ENCODE measurements at regions not wholly inside any gene's neighbourhood (a gene's known extent, or its start where the extent isn't known, plus 50 kb on each side); places are given as distances from the start of the nearest gene placed in this dataset.
"Not testable (repeated sequence)": the region's sequence is repeated elsewhere in the genome, so short reads cannot be mapped to it uniquely, and the experiment has no call there.

DNA sequence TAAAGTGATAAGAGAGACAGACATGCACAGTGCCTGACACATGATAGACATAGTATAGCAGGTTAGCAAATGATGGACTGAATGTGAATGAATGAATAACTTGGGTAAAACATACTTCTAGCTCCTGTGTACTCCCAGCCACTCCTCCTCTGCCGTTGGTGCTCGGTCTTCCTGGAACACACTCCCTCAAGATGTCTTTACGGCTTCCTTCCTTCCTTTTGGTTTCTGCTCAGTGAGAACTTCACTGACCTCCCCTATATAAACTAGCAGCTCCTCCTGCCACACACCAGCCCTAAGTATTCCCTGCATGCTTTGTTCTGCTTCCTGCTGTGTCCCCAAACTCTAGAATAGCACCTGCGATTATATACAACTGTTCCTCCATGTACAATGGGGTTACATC is 50.2 kb downstream of the RAD54L2 start:
- H3K27ac ChIP-seq (ENCODE audit: low read length), result no peak overlapping the region
- no peaks in the 10 kb centered on the region for H3K4me1 ChIP-seq (ENCODE audit: control insufficient read depth, insufficient read depth, low read length)
- no peaks in the 10 kb centered on the region for H3K27me3 ChIP-seq (ENCODE audit: control insufficient read depth, insufficient read depth, low read length)
- no peak overlapping the region for H3K4me3 ChIP-seq (ENCODE audit: low read length)
- WGBS (ENCODE audit: insufficient coverage), result 66% methylated on average over 3 of the region's 4 CpGs
- DNase-seq, result peak; percentile 5
- H3K9me3 ChIP-seq (replicated peaks; ENCODE audit: control insufficient read depth, low read depth, low read length), result no peaks in the 10 kb centered on the region
- H3K36me3 ChIP-seq (ENCODE audit: control insufficient read depth, insufficient read depth, low read length), result peaks cover 10% of the 10 kb centered on the region

- no peak overlapping the region for H3K27ac ChIP-seq (ENCODE audit: low read length)
- 74% methylated on average over 3 of the region's 5 CpGs for WGBS (ENCODE audit: insufficient coverage)
- no peaks in the 10 kb centered on the region for H3K4me1 ChIP-seq (ENCODE audit: control insufficient read depth, insufficient read depth, low read length)
- no peak overlapping the region for H3K4me3 ChIP-seq (ENCODE audit: low read length)
- H3K27me3 ChIP-seq (ENCODE audit: control insufficient read depth, insufficient read depth, low read length), result no peaks in the 10 kb centered on the region
- no peak for DNase-seq
- peaks cover 10% of the 10 kb centered on the region for H3K36me3 ChIP-seq (ENCODE audit: control insufficient read depth, insufficient read depth, low read length)
- H3K9me3 ChIP-seq (replicated peaks; ENCODE audit: control insufficient read depth, low read depth, low read length), result no peaks in the 10 kb centered on the region
Measured at GRCh38 chr3:51591231-51591630, 52.7 kb downstream of the RAD54L2 start.

GRCh38 chr3:51593697-51594096 is 55.2 kb downstream of the RAD54L2 start:
- Histone ChIP-seq H3K4me1 (ENCODE audit: control insufficient read depth, insufficient read depth, low read length) (no peaks in the 10 kb centered on the region), H3K36me3 (ENCODE audit: control insufficient read depth, insufficient read depth, low read length) (peaks cover 10% of the 10 kb centered on the region), H3K27me3 (ENCODE audit: control insufficient read depth, insufficient read depth, low read length) (no peaks in the 10 kb centered on the region), H3K9me3 (replicated peaks; ENCODE audit: control insufficient read depth, low read depth, low read length) (no peaks in the 10 kb centered on the region), H3K27ac (ENCODE audit: low read length) (no peak overlapping the region), H3K4me3 (ENCODE audit: low read length) (no peak overlapping the region)
- no peak for DNase-seq
- WGBS (ENCODE audit: insufficient coverage), result no CpG with 5 or more reads among the region's 4 CpGs

- 93% methylated on average over 6 of the region's 8 CpGs for WGBS (ENCODE audit: insufficient coverage)
- H3K4me3 ChIP-seq (ENCODE audit: low read length); H3K36me3 ChIP-seq (ENCODE audit: control insufficient read depth, insufficient read depth, low read length); DNase-seq; H3K9me3 ChIP-seq (replicated peaks; ENCODE audit: control insufficient read depth, low read depth, low read length); H3K27ac ChIP-seq (ENCODE audit: low read length); H3K4me1 ChIP-seq (ENCODE audit: control insufficient read depth, insufficient read depth, low read length); H3K27me3 ChIP-seq (ENCODE audit: control insufficient read depth, insufficient read depth, low read length): not testable (repeated sequence)
Measured at GRCh38 chr3:51599638-51600037, 61.1 kb downstream of the RAD54L2 start.

DNA sequence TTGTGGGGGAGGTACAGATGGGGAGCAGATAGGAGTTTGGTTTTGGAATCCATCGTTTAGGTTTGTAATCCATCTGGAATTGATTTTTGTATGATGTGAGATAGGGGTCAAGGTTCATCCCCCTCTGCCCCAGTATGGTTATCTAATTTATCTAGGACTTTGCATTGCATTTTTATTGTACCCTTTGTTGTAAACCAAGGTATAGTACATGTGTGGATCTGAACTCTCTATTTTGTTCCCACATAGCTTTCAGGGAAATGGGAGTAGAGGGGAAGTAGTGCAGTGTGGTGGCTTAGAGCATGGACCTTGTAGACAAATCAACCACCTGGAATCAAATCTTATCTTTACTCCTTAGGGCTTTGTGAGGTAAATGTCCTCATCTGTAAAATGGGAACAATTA is 65.7 kb downstream of the RAD54L2 start:
- WGBS (ENCODE audit: insufficient coverage), result no CpG with 5 or more reads among the region's 1 CpG
- Histone ChIP-seq H3K4me3 (ENCODE audit: low read length) (no peak overlapping the region), H3K36me3 (ENCODE audit: control insufficient read depth, insufficient read depth, low read length) (peaks cover 3% of the 10 kb centered on the region), H3K27ac (ENCODE audit: low read length) (no peak overlapping the region), H3K9me3 (replicated peaks; ENCODE audit: control insufficient read depth, low read depth, low read length) (no peaks in the 10 kb centered on the region), H3K4me1 (ENCODE audit: control insufficient read depth, insufficient read depth, low read length) (no peaks in the 10 kb centered on the region), H3K27me3 (ENCODE audit: control insufficient read depth, insufficient read depth, low read length) (no peaks in the 10 kb centered on the region)
- DNase-seq, result no peak

- Histone ChIP-seq H3K9me3 (replicated peaks; ENCODE audit: control insufficient read depth, low read depth, low read length) (no peaks in the 10 kb centered on the region), H3K36me3 (ENCODE audit: control insufficient read depth, insufficient read depth, low read length) (peaks cover 3% of the 10 kb centered on the region), H3K4me3 (ENCODE audit: low read length) (no peak overlapping the region), H3K27ac (ENCODE audit: low read length) (no peak overlapping the region), H3K27me3 (ENCODE audit: control insufficient read depth, insufficient read depth, low read length) (no peaks in the 10 kb centered on the region), H3K4me1 (ENCODE audit: control insufficient read depth, insufficient read depth, low read length) (no peaks in the 10 kb centered on the region)
- no peak for DNase-seq
- WGBS (ENCODE audit: insufficient coverage), result 77% methylated on average over 3 of the region's 3 CpGs
Measured at GRCh38 chr3:51605938-51606337, 65.1 kb upstream of the TEX264 start.

GRCh38 chr3:51606871-51607270 is 64.2 kb upstream of the TEX264 start:
- not testable (repeated sequence) for H3K27me3 ChIP-seq (ENCODE audit: control insufficient read depth, insufficient read depth, low read length); H3K9me3 ChIP-seq (replicated peaks; ENCODE audit: control insufficient read depth, low read depth, low read length); H3K27ac ChIP-seq (ENCODE audit: low read length); H3K36me3 ChIP-seq (ENCODE audit: control insufficient read depth, insufficient read depth, low read length); H3K4me1 ChIP-seq (ENCODE audit: control insufficient read depth, insufficient read depth, low read length); DNase-seq; H3K4me3 ChIP-seq (ENCODE audit: low read length)
- no CpG with 5 or more reads among the region's 4 CpGs for WGBS (ENCODE audit: insufficient coverage)

DNA sequence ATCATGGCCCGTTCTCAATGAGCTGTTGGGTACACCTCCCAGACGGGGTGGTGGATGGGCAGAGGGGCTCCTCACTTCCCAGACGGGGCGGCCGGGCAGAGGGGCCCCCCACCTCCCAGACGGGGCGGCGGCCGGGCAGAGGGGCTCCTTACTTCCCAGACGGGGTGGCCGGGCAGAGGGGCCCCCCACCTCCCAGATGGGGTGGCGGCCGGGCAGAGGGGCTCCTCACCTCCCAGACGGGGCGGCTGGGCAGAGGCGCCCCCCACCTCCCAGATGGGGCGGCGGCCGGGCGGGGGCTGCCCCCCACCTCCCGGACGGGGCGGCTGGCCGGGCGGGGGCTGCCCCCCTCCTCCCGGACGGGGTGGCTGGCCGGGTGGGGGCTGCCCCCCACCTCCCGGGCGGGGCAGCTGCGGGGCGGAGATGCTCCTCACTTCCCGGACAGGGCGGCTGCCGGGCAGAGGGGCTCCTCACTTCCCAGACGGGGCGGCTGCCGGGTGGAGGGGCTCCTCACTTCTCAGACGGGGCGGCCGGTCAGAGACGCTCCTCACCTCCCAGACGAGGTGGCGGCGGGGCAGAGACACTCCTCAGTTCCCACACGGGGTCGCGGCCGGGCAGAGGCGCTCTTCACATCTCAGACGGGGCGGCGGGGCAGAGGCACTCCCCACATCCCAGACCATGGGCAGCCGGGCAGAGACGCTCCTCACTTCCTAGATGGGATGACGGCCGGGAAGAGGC is 63.3 kb upstream of the TEX264 start:
- 98% methylated on average over 41 of the region's 57 CpGs for WGBS (ENCODE audit: insufficient coverage)

DNA sequence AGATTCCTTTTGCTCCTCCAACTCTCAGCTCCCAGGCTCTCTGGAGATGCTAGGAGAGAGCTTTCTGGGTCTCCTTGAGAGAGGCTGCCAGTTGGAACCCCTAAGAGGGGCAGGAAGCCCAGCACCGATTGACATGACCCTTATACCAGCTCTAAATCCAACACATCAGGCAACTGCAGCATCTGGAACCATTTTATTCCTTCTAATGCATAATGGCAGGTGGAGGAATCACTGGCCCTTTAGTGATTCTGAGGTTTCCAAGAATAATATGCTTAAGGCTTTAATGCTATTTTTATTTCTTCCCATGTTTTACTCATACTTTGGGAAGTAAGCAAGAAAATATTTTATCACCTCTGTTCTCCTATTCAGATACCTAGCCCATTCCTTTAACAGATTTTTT is 60.3 kb upstream of the TEX264 start:
- H3K4me1 ChIP-seq (ENCODE audit: control insufficient read depth, insufficient read depth, low read length), result no peaks in the 10 kb centered on the region
- no peak overlapping the region for H3K4me3 ChIP-seq (ENCODE audit: low read length)
- no peak overlapping the region for H3K27ac ChIP-seq (ENCODE audit: low read length)
- H3K27me3 ChIP-seq (ENCODE audit: control insufficient read depth, insufficient read depth, low read length), result no peaks in the 10 kb centered on the region
- no peaks in the 10 kb centered on the region for H3K9me3 ChIP-seq (replicated peaks; ENCODE audit: control insufficient read depth, low read depth, low read length)
- WGBS (ENCODE audit: insufficient coverage), result no CpG with 5 or more reads among the region's 1 CpG
- no peak for DNase-seq
- no peaks in the 10 kb centered on the region for H3K36me3 ChIP-seq (ENCODE audit: control insufficient read depth, insufficient read depth, low read length)

More for the DNA sequence above, 63.3 kb upstream of the TEX264 start:
- not testable (repeated sequence) for H3K9me3 ChIP-seq (replicated peaks; ENCODE audit: control insufficient read depth, low read depth, low read length); DNase-seq; H3K27ac ChIP-seq (ENCODE audit: low read length); H3K4me1 ChIP-seq (ENCODE audit: control insufficient read depth, insufficient read depth, low read length); H3K27me3 ChIP-seq (ENCODE audit: control insufficient read depth, insufficient read depth, low read length); H3K36me3 ChIP-seq (ENCODE audit: control insufficient read depth, insufficient read depth, low read length); H3K4me3 ChIP-seq (ENCODE audit: low read length)

- no peaks in the 10 kb centered on the region for H3K9me3 ChIP-seq (replicated peaks; ENCODE audit: control insufficient read depth, low read depth, low read length)
- WGBS (ENCODE audit: insufficient coverage), result 63% methylated on average over 1 of the region's 3 CpGs
- no peak for DNase-seq
- H3K36me3 ChIP-seq (ENCODE audit: control insufficient read depth, insufficient read depth, low read length), result no peaks in the 10 kb centered on the region
- no peaks in the 10 kb centered on the region for H3K27me3 ChIP-seq (ENCODE audit: control insufficient read depth, insufficient read depth, low read length)
- no peak overlapping the region for H3K27ac ChIP-seq (ENCODE audit: low read length)
- peaks cover 8% of the 10 kb centered on the region for H3K4me1 ChIP-seq (ENCODE audit: control insufficient read depth, insufficient read depth, low read length)
- no peak overlapping the region for H3K4me3 ChIP-seq (ENCODE audit: low read length)
Measured at GRCh38 chr3:51617597-51617996, 53.5 kb upstream of the TEX264 start.

DNA sequence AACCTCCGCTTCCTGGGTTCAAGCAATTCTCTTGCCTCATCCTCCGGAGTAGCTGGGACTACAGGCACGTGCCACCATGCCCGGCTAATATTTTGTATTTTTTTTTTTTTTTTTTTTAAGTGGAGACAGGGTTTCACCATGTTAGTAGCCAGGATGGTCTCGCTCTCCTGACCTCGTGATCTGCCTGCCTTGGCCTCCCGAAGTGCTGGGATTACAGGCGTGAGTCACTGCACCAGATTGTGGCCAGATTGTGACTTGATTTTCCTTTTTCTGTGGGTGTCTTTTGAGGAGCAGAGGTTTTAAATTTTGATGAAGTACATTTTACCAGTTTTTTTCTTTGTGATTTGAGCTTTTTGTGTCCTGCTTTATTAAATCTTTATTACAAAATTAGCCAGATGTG is 53.0 kb upstream of the TEX264 start:
- H3K9me3 ChIP-seq (replicated peaks; ENCODE audit: control insufficient read depth, low read depth, low read length); H3K27ac ChIP-seq (ENCODE audit: low read length); DNase-seq; H3K36me3 ChIP-seq (ENCODE audit: control insufficient read depth, insufficient read depth, low read length); H3K27me3 ChIP-seq (ENCODE audit: control insufficient read depth, insufficient read depth, low read length); H3K4me3 ChIP-seq (ENCODE audit: low read length): not testable (repeated sequence)
- 81% methylated on average over 4 of the region's 8 CpGs for WGBS (ENCODE audit: insufficient coverage)
- H3K4me1 ChIP-seq (ENCODE audit: control insufficient read depth, insufficient read depth, low read length), result peaks cover 11% of the 10 kb centered on the region

Measured in muscle of leg (tissue), 3 donors.